GM12891 (cell line): ENCODE measurements at regions not wholly inside any gene's neighbourhood (a gene's known extent, or its start where the extent isn't known, plus 50 kb on each side); places are given as distances from the start of the nearest gene placed in this dataset.

ENCODE experiments used
- DNase-seq: peaks from one replicate; pipeline ENCODE4 v3.0.0; 2011; ENCODE audit warnings: low spot score; ENCODE audit not compliant: insufficient read length
- FAIRE-seq: peaks from 2 replicates; lab custom pipeline; 2011; peaks lifted over from hg19 to GRCh38; lab: Jason Lieb, UNC
- PAX5 ChIP-seq: IDR thresholded peaks from 2 replicates; pipeline ENCODE4 v1.6.1; 2011; ENCODE audit warnings: low read length, moderate library complexity, mild to moderate bottlenecking; ENCODE audit not compliant: insufficient read depth, severe bottlenecking
- POLR2A ChIP-seq: IDR thresholded peaks from 2 replicates; pipeline ENCODE4 v1.6.1; 2011; ENCODE audit warnings: low read depth, low read length, control low read depth
- POLR2AphosphoS5 ChIP-seq: IDR thresholded peaks from 2 replicates; pipeline ENCODE4 v1.6.1; 2011; ENCODE audit warnings: low read depth, low read length, control low read depth
- POU2F2 ChIP-seq: IDR thresholded peaks from 2 replicates; pipeline ENCODE4 v1.6.1; 2011; ENCODE audit warnings: low read depth, mild to moderate bottlenecking, control low read depth, low read length, moderate library complexity
- SPI1 ChIP-seq: IDR thresholded peaks from 2 replicates; pipeline ENCODE4 v1.6.1; 2011; ENCODE audit warnings: low read depth, low read length, control low read depth
- TAF1 ChIP-seq: IDR thresholded peaks from 2 replicates; pipeline ENCODE4 v1.6.1; 2011; ENCODE audit warnings: low read depth, low read length, control low read depth

- FAIRE-seq = no peak
- DNase-seq = no peak
Observed at GRCh38 chr12:69120354-69120753, 119.0 kb upstream of the CPSF6 start.

DNA sequence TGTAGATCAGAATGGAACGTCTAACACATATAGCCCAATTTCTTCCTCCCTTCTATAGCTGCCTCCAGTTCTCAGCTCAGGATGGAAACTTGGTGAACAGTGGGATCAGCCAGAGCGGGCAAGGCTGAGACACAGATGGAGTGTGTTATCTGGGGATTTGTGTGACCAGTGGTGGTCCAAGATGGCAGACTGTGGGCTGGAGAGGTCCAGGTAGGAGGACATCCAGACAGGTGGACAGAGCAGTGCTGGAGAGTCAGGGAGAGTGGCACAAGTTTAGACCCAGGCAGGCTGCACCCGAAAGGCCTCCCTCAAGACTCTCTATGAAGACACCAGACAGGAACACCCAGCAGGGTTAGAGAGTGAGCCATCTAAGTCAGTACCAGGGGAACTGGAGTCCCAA lies 116.1 kb upstream of the CPSF6 start:
- DNase-seq (no peak), FAIRE-seq (no peak)
- no peak for TF ChIP-seq POU2F2

More at GRCh38 chr12:69120354-69120753, 119.0 kb upstream of the CPSF6 start:
- TF ChIP-seq SPI1 (no peak), PAX5 (no peak)

DNA sequence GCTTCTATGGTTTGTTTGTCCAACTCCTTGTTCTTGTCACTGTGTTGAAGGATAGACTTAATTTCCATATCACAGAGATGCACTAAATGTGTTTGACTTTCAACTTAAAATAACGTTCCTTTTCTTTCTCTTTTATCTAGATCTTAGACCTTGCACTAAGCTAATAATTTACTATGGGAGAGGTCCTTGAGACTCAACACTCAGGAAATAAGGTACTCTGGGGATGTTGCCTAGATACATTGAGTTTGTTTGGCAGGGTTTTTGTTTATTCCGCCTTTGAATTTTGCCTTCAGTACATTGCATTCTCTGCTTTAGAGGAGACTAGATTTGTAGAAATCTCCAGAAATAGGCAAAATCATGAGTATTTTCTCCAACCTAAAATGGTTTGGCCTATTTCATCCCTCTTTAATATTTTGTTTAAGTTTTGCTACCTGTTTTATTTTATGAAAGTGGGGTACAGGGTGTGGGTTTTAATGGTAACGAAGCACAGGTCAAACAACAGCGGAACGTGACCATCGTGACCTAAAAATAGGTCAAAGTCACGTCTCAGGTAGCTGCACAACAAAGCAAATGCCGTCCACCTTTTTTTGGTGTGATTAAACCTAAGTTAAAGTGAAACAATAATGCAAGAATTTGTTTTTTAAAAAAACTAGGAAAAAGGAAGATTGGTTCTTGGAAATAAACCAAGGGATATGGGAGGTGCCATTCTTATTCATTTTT lies 115.3 kb upstream of the CPSF6 start:
- no peak for TF ChIP-seq TAF1
- no peak for TF ChIP-seq PAX5
- TF ChIP-seq POLR2A = no peak
- TF ChIP-seq POU2F2 = no peak
- no peak for TF ChIP-seq POLR2AphosphoS5
- no peak for TF ChIP-seq SPI1
- FAIRE-seq (no peak), DNase-seq (no peak)

- DNase-seq = no peak
- TF ChIP-seq POU2F2 = no peak
- TF ChIP-seq PAX5 = no peak
- TF ChIP-seq TAF1 = no peak
- TF ChIP-seq POLR2AphosphoS5 = no peak
- no peak for TF ChIP-seq SPI1
- TF ChIP-seq POLR2A = no peak
- FAIRE-seq = no peak
Observed at GRCh38 chr12:69129017-69129416, 110.4 kb upstream of the CPSF6 start.

GRCh38 chr12:69129564-69129963 lies 109.8 kb upstream of the CPSF6 start:
- FAIRE-seq (no peak), DNase-seq (no peak)
- no peak for TF ChIP-seq TAF1
- no peak for TF ChIP-seq POU2F2
- no peak for TF ChIP-seq POLR2A
- no peak for TF ChIP-seq PAX5
- no peak for TF ChIP-seq SPI1
- no peak for TF ChIP-seq POLR2AphosphoS5

DNA sequence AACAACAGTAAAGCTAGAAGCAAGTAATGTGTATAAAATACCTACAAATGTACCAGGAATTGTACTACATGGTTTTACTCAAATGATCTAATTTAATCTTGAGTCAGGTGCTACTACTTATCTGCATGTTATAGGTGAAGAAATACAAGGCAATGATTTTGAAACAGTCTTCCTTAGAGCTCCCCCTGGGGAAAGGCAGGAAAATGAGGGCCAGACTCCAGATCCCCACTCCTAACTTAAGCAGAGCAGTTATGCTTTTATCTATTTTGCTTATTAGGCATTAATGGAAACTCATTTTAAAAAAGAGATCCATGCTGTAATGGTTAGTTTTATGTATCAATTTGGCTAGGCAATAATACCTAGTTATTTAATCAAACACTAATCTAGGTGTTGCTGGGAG lies 109.3 kb upstream of the CPSF6 start:
- no peak for TF ChIP-seq POU2F2
- no peak for TF ChIP-seq PAX5
- TF ChIP-seq POLR2AphosphoS5 = no peak
- TF ChIP-seq SPI1 = no peak
- TF ChIP-seq TAF1 = no peak
- TF ChIP-seq POLR2A = no peak
- no peak for FAIRE-seq
- no peak for DNase-seq

DNA sequence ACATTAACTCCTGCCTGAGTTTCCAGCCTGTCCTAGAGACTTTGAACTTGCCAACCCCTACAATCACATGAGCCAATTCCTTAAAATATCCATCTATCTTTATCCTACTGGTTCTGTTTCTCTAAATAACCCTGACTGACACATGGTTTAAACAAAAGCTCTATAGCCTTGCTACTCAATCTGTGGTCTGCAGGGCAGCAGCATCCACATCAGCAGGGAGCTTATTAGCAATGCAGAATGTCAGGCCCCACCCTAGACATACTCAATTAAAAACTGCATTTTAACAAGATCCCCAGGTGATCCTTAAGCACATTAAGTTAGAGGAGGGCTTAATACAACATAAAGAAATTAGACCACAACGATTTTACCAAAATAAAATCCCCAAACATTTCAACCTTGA lies 108.3 kb upstream of the CPSF6 start:
- TF ChIP-seq TAF1 (no peak), POLR2A (no peak), SPI1 (no peak), POU2F2 (no peak), PAX5 (no peak), POLR2AphosphoS5 (no peak)
- FAIRE-seq = no peak
- DNase-seq = no peak

DNA sequence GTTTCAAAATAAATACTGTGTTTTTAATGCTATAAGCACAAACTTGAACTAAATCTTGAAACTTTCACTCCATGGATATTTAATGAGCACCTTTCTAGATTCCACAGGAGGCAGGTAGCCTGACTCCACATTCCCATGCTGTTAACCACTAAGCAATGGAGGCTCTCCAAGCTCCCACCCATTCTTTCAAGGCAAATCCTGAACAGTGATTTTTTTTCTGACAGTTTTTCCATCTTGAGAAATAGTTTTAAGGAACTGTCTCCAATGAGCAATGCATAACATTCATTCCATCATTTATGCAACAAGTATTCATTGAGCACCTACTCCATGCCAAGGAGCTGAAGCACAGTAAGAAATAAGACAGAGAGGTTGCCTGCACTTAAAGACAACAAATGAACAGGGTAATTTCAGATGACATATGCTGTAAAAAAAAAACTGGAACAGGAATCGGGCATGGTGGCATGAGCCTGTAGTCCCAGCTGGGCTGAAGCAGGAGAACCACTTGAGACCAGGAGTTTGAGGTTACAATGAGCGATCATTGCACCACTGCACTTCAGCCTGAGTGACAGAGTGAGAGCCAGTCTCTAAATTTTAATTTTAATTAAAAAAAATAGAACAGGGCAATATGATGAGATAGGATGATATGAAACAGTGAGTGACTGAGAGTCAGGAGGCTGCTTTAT lies 102.3 kb upstream of the CPSF6 start:
- no peak for FAIRE-seq
- TF ChIP-seq PAX5 (no peak), SPI1 (no peak), TAF1 (no peak), POLR2A (no peak), POU2F2 (no peak), POLR2AphosphoS5 (no peak)
- no peak for DNase-seq

- FAIRE-seq (no peak), DNase-seq (no peak)
- TF ChIP-seq TAF1 = no peak
- no peak for TF ChIP-seq SPI1
- TF ChIP-seq POU2F2 = no peak
- TF ChIP-seq PAX5 = no peak
- no peak for TF ChIP-seq POLR2AphosphoS5
- TF ChIP-seq POLR2A = no peak
Observed at GRCh38 chr12:69141074-69141473, 98.3 kb upstream of the CPSF6 start.

DNA sequence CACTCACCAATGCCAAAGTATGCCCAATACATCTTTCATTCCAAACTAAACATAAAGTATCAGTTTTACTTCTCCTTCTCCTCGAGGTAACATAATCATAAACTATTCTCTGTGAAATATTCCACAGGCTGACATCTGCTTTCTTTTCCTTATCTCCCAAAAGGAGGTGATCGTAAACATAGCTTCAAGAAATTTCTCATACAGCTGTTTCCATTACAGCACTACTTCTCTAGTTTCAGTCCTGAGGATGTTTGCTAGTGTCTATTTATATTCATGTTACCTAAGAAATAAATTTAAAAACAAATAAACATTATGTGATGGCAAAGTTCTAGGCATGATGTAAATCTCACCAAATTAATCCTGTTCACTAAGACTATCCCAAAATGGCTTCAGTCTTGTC lies 90.1 kb upstream of the CPSF6 start:
- TF ChIP-seq POU2F2 (no peak), SPI1 (no peak), POLR2AphosphoS5 (no peak), POLR2A (no peak), TAF1 (no peak), PAX5 (no peak)
- FAIRE-seq (no peak), DNase-seq (no peak)

- DNase-seq = no peak
- TF ChIP-seq POLR2A (no peak), POU2F2 (no peak), SPI1 (no peak), POLR2AphosphoS5 (no peak), TAF1 (no peak)
- no peak for FAIRE-seq
Observed at GRCh38 chr12:69150083-69150795, 89.1 kb upstream of the CPSF6 start.
